HG03196 (cell line): ENCODE measurements at regions not wholly inside any gene's neighbourhood (a gene's known extent, or its start where the extent isn't known, plus 50 kb on each side); places are given as distances from the start of the nearest gene placed in this dataset.

Experiments
- ATAC-seq: cut with Tn5 transposase; IDR thresholded peaks from one replicate; pipeline ENCODE4 v1.9.1; 2021; ENCODE audit not compliant: unreplicated experiment

DNA sequence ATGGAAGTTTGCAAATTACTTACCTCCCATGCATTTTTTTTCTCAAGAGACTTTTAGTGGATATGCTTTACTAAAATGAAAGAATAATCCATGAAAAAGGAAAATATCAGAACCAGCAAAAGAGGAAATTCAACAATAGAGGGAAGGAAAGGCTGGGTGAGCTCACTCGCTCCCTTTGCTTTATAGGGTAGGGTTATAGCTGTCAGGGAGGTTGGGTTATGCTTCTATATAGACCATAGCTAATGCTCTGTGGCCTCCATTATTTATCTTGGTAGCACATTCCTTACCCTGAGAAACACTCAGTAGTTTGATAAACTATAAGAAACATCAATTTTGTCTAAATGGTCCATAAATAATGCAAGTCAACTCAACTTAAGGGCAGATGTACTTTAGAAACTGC is 215.9 kb upstream of the FAR2 start:
- ATAC-seq: no peak

DNA sequence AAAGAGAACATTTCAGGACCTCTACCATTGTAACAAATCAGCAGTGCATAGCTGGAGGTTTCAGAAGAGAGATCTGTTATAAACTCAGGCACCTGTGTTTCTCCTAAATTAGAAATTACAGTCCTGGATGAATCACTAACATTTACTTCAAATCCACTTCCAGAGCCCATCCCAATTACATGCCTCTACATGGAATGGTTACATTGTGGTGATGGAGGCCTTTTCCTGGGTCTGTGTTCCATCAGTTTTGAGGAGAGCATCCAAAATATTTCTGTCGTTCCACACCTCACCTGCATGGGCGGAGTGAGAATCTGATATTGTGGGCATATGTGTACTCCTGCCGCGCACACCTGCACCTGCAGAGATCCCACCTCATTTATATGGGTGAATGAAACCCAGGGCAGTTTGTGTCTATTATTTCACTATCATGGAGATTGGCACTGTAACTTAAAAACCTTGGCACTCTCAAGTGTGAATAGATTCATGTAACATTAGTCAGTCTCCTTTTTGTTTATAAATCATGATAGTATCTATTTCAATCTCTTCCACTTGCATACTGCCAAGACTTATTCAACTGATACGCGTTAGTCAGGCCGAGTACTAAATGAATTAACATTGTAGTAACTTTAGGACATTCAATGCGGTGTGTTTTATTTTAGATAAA is 215.1 kb upstream of the FAR2 start:
- ATAC-seq: no peak

DNA sequence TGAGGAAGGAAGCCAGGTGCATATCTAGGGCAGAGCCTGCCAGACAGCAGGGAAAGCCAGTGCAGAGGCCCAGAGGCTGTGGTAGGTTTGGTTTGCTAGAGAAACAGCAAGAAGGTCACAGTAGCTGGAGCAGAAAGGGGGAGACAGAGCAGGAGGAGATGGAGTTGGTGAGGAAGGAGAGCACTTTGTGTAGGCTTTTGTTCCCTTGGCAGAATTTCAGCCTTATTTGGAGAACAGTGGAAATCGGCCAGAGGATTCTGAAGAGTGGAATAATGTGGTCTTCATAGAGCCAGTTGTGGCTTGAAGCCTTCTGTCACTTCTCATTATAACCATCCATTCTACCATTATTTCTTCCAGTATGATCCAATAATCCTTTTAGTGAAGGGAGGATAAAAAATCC is 212.9 kb upstream of the FAR2 start:
- ATAC-seq: no peak

DNA sequence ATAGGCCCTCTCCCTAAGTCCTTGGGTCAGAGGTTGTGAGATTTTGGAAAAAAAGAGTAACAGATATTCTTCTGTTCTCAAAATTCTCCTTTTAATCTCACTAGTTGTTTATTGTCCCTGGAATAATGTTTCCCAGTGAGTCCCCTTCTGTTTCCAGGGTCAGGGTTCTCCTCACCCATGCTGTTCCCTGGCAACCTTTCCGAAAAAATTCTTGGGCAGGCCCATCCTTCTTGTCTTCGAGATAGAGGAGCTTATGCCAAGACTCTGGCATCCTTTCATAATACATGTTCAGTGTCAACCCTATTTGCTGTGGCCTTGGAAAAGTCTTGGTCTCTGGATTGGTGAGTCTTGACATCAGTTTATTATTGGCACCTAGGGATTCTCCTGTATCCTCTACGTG is 212.4 kb upstream of the FAR2 start:
- ATAC-seq: no peak

DNA sequence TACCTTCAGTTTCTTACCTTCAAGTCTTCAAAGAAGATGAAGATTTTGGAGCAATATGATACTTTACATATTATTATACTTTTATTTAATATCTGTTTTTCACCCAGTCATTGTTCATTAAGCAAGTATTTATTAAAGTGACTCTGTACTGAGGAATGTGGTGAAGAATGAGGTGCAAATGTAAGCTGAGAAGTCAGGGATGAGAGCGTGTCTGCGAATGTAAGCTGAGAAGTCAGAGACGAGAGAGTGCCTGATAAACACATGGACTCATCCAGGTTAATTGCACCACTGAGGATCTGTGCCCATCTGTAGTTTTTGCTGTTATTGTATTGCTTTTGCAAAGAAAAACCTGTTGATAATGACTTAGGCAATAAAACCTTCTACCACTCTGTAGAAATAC is 211.9 kb upstream of the FAR2 start:
- ATAC-seq: no peak

DNA sequence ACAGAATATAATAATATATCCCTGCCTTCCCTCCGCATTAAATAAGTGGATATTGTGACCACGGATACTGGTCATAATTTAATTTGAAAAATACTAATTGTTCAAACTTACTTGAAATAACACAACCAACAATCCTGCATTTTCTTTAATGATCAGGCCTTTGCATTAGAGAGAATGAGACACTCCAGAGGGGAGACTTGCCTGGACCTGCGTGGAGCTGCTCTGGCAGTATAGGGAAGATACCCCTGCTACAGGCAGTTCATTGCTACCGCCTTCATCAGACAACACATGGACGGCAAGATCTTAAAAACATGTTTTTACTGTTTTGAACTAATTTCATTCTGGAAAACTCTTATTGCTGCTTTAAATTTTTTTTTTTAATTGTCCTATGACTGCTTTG is 211.0 kb upstream of the FAR2 start:
- ATAC-seq: no peak

DNA sequence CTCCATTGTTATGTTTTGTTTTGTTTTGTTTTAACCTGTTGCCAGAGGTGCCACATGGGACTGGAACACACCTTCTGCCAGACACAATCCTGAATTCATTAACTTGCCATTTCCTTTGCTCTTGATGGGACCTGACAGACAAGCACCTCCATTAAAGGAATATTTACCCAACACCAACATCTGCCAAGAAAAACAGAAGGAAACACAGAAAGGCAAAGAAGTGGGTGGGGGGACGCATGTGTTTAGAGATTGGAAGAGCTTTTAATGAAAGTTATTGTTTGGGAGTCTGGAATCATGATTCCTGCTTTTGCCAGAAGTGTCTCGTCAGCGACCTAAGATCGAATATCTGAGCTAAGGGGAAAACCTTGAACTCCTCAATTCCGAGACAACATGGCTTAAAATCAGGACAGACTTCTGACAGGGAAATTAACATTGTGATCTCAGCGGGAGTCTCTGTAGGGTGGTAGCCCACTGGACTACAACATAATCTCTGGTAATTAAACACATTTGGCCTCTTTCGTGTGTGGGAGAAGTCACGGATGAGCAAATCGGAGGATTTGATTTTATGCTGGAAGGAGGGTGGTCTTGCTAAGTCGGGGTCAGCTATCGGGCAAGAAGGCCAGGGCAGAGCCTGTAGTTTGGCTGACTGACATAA is 210.4 kb upstream of the FAR2 start:
- ATAC-seq: no peak

DNA sequence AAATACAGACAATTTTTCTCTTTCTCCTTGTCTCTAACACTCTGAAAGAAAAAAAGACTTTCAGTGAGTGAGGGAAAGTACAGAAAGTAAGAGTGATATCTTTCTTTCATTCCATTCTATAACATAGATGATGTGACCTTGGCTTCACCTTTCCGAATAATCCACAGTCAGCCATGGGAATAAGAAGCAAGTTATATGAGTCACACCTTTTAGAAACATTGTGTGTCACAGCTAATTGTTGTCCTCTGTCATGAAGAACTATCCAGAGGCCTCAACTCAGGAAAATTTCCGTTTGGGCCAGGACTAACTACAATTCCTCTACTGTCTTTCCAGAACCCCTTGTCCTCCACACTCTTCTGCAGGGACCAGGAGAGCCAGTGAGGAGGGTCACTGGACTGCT is 209.7 kb upstream of the FAR2 start:
- ATAC-seq: no peak

DNA sequence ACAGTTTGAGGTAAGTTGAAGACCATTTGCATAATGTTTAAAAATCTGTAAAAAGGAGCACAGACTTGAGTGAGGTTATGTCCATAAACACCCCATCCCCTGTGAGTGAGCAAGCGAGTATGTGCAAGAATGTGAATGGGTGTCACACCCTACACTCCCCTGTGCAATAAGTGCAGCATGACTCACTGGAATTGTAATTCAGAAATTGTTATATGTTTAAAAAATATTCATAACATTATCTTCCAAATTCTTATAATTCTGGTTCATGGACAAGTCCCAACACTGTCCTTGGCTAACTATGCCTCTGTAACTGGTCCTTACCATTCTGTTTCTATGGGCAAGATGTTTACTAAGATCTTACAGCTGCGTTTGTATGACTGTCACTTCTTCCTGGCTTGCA is 207.8 kb upstream of the FAR2 start:
- ATAC-seq: no peak

DNA sequence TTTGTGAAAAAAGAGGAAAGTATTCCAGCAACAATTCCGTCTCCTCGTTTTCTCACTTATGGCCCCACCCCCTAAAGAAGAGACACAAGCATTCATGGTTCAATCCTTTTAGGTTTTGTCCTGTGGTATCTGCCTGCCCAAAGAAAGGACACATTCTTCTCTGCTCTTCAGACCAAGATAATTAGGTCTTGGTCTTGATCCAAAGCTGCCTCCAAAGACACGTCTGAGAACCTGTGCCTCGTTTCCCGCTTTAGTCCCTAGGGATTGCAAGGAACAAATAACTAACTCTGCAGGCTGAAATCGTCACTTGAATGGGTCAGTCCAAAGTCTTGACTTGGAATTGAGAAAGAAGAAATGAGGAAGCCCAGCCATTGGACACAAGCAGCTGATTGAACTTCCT is 202.7 kb upstream of the FAR2 start:
- no peak for ATAC-seq

DNA sequence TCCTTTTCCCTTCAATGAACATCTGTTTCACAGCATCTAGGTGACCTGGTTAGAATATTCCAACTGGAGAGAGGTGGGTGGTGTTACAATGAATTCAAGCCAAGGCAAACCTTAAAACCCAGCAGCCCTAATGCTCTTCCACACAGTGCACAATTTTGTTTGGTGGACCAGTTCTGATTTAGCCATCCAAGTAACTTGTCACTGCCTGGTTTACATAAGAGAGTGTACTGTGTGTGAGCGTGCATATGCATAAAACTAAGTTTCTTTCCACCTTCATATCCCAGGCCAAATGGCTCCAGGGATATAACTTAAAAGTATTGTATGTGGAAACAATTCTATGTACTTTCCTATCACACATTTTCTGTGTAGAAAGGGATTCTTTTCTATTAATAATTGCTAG is 200.4 kb upstream of the FAR2 start:
- ATAC-seq: no peak

DNA sequence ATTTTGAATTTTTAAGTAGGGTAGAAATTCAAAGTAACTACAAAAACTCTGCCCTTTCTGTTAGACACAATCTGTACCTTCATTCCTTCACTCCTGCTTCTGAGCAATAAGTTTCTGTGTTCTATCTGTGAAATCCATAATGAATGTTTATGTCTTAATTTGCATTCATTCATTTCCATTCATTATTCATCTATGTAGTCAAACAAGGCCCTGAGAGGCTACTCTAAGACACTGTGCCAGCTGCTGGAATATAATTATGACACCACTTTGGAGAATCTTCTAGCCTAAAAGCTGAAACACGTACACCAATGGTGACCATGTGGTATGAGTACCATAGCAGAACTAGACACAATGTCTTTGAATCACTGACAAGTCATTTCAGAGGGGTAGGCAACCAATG is 199.9 kb upstream of the FAR2 start:
- no peak for ATAC-seq

DNA sequence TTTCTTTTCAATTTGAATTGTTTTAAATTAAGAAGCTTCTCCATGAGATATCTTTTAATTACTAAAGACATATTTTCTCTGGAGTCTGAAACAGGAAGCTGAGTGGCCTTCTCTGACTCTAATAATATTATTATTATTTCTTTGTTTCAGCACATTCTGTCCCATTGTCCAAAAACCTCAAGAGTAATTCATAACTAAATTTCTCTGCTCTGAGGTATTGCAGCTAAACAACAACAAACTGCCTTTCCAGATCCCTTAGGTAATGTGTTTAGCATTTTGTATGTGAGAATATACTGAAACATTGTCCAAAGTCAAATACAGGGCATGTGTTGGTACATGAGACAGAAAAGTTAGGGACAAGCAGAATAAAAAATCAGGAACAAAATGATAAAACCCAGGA is 199.0 kb upstream of the FAR2 start:
- ATAC-seq: no peak

DNA sequence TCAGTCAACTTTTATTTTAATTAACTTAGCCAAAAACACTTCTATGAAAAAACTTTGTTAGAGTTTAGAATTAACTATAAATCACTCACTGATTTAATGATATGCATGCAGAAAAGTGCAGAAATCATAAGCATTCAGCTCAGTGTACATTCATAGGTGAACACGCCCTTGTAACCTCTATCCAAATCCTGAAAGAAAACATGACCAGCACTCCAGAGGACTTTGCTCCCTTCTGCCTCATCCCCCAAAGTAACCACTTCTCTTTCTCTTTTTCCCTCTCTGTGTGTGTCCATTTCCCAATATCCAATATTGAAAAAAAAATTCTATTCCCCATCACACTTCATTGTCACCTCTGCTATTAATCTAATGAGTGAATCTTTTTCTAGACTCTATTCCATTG is 197.1 kb upstream of the FAR2 start:
- no peak for ATAC-seq

DNA sequence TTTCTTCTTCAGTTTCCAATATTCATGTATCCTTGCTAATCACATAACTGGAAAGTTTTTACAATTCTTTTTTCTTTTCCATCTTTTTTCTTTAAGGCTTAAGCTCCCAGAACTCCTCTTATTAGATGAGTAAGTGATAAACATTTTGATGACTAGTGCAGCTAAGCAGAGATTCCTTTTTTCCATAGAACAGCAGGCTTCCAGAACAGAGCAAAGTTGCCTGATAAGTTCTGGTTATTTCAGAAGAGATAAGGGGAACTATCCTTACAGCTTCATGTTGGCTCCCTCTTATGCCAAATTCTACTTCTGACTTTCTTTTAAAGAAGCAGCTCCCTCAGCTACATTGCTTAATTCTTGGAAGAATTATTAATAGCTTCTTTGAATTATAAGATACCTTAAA is 194.7 kb upstream of the FAR2 start:
- ATAC-seq: no peak

DNA sequence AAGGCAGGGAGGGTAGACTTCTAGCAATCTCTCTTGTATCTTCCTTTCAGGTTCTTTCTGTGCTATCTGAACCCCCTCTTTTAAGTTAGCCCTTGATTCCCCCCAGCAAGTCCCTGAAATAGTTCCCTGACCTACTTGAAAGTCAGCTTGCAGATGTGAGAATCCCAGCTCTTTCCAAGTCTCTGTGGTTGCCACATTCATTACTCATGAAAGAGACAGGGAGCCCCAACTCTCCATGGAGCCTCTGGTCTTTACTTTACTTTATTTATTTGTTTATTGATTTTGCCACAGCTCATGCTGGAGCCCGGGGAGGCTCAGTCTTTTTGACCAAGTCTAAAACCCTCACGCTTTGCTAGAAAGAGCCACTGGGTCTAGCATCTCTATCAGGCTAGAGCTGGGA is 193.6 kb upstream of the FAR2 start:
- no peak for ATAC-seq

DNA sequence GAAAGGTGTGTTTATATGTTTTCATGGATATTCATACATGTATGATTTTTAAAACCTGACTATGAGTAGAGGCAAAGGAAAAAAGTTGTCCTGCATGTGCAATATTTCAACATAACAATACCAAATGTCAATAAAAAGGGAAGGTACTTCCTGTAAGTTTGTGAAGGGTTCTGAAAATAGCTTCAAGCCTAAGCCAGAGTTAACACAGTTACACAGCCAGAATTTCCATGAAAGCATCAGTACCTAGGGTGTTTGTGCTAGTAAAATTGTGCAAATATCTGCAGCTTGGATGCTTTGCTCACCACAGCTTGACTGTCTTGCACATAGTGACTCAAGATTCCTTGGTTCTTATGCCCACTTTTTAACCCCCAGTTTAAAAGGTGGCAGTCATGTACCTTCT is 193.1 kb upstream of the FAR2 start:
- ATAC-seq: no peak

DNA sequence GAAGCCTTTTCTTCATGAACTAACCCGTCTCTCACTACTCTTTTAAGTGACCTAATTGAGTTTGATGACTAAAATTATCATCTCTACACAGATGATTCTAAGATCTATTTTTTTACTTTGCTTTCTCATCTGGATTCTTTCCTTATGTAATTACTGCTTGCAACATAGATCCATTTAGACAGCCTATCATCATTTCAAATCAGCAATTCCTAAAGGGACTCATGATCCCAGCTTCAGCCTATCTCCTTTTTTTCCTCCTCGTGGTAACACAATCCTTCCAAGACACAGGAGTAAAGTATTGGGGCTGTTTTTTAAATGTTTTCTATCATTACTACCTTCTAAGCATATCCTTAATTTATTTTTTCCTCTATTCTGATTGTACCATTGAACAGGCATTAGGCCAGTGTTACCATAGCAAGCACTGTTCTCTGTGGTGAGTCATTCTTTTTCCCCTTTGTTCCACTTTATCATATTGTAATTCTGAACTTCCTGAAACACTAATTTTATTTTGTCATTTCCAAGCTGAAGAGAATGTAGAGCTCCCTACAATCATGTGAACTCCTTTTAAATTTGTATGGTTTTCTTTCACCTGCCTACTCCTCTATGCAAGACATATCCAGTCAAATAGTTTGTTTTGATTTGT is 190.4 kb upstream of the FAR2 start:
- ATAC-seq: no peak

DNA sequence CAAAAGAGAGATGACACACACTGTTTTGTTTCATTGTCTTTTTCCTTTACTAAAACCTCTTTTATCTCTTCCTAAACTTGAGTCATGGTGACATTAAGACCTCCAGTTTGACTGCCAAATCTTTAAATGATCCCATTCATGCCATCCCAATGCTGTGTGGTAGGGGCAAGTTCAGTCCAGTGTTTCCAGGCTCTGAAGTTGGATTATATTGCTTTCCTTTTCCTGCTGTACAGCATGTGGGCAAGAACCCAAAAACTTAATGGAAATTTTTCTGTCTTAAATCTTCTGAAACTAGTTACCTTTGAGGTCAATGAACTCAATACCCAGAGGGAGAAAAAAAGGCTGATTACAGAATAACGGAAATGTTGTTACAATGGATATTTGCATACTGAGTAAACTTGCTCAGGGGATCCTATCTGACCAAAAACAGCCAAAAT is 187.1 kb upstream of the FAR2 start:
- ATAC-seq: no peak

DNA sequence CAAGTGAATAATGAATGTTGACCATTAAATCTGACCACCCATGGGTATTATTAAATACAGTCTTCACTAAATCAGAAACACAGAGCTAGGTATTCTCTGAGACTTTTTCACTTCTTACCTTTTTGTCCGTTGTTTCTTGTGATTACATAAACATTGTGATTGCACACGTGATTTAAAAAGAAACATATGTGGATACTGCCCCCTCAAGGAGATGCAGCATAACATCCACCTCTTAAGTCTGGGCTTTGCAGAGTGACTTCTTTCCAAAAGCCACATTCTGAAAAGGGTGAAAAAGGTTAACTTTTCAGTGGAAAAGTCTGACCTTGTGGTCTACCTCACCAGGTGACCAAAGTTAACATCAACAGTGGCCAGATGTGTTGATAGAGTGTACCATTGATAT is 185.5 kb upstream of the FAR2 start:
- no peak for ATAC-seq

DNA sequence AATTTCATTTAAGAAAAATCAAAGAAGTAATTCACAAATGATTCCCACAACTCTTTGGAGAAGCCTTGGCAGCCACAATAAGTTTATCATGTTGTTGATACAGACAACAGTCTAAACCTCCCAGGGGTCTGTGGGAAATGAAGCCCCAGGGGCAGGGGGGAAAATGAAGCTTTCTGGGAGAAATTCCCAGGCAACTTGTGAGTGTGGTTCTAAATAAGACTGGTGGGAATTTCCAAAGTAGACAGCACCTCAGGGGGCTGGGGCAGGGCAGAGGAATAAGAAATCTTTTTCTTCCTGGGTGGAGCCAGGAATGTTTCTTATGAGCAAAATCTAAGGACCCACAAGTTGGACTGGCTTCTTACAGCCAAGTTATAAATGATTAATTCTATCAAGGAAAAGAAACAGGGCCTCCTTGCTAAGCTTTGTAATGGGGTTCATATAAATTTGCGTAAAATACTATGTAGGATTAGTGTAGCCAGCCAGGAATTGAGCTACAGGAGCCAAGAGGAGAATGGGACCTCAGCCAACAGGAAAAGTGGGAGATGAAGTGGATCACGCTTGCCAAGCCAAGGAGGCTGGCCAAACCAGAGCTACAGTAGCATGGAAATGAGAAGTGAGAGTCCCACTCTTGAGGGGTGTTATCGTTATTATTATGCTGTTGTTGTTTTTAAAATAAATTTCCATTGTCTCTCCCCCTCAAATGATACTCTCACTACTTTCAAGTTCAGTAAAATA is 182.9 kb upstream of the FAR2 start:
- ATAC-seq: no peak

DNA sequence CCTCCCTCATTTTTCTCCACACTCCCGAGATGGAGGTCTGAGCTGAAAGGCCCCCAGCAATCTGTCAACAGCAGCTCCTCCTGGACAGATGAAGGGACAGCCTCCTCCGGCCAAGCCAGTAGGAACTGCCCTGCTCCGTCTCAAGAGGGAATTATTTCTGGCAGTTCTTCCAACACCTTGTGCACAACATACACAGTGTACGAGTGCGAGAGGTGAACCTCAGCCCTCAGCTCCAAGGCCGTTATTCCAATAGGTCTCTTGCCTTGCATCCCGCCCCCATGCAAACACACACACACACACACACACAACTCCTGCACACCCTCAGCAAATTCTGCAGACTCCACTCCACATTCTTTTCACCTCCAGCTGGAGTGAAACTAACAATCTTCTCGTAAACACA is 181.7 kb upstream of the FAR2 start:
- ATAC-seq: no peak
